OCI-LY1 (cell line): ENCODE measurements at regions not wholly inside any gene's neighbourhood (a gene's known extent, or its start where the extent isn't known, plus 50 kb on each side); places are given as distances from the start of the nearest gene placed in this dataset.
"Not testable (repeated sequence)": the region's sequence is repeated elsewhere in the genome, so short reads cannot be mapped to it uniquely, and the experiment has no call there.

Source experiments
- H2AFZ ChIP-seq: fragments of 200-600 bp; sonication (generic), shearing (Covaris generic); 2 replicates; pipeline ENCODE4 v1.6.0; 2014; ENCODE audit warnings: antibody characterized with exemption, mild to moderate bottlenecking, low read length
- H3F3A ChIP-seq: fragments of 200-600 bp; sonication (generic), shearing (Covaris generic); 2 replicates; pipeline ENCODE4 v1.6.0; 2014; ENCODE audit warnings: mild to moderate bottlenecking, antibody characterized with exemption, low read length, moderate library complexity; ENCODE audit not compliant: insufficient read depth
- H3K27ac ChIP-seq: fragments of 200-600 bp; sonication (generic); 2 replicates; pipeline ENCODE4 v1.5.1; 2014; ENCODE audit warnings: low read length, mixed run types, mild to moderate bottlenecking, low read depth; ENCODE audit not compliant: poor library complexity, severe bottlenecking
- H3K27me3 ChIP-seq: fragments of 200-600 bp; sonication (generic); 2 replicates; pipeline ENCODE4 v1.6.0; 2014; ENCODE audit warnings: antibody characterized with exemption, mild to moderate bottlenecking, low read length, moderate library complexity; ENCODE audit not compliant: insufficient read depth
- H3K36me3 ChIP-seq: fragments of 200-600 bp; sonication (generic); 2 replicates; pipeline ENCODE4 v1.6.1; 2014; ENCODE audit warnings: mild to moderate bottlenecking, antibody characterized with exemption, low read length, moderate library complexity, mixed read lengths; ENCODE audit not compliant: insufficient read depth
- H3K4me1 ChIP-seq: fragments of 200-600 bp; sonication (generic); 2 replicates; pipeline ENCODE4 v1.5.1; 2014; ENCODE audit warnings: mild to moderate bottlenecking, low read length, moderate library complexity; ENCODE audit not compliant: insufficient read depth, severe bottlenecking
- H3K4me2 ChIP-seq: fragments of 200-600 bp; sonication (generic), shearing (Covaris generic); 2 replicates; pipeline ENCODE4 v1.6.1; 2014; ENCODE audit warnings: low read length
- H3K4me3 ChIP-seq: fragments of 200-600 bp; sonication (generic); 2 replicates; pipeline ENCODE4 v1.5.1; 2014; ENCODE audit warnings: low read length, low read depth, mild to moderate bottlenecking, mixed read lengths; ENCODE audit not compliant: poor library complexity, severe bottlenecking
- H3K79me2 ChIP-seq: fragments of 200-600 bp; shearing (Covaris generic); 2 replicates; pipeline ENCODE4 v1.6.1; 2016; ENCODE audit warnings: mixed run types, low read length, mixed read lengths; ENCODE audit not compliant: insufficient read depth
- H3K9ac ChIP-seq: fragments of 200-600 bp; sonication (generic), shearing (Covaris generic); 2 replicates; pipeline ENCODE4 v1.6.1; 2014; ENCODE audit warnings: mild to moderate bottlenecking, low read length, mixed read lengths
- H3K9me2 ChIP-seq: fragments of 200-600 bp; sonication (generic), shearing (Covaris generic); 2 replicates; pipeline ENCODE4 v1.6.1; 2014; ENCODE audit warnings: low read depth, mild to moderate bottlenecking, low read length, mixed read lengths
- H3K9me3 ChIP-seq: fragments of 200-600 bp; shearing (Covaris generic); 2 replicates; pipeline ENCODE4 v1.6.1; 2014; ENCODE audit warnings: low read length, mixed read lengths
- H4K20me1 ChIP-seq: fragments of 200-600 bp; sonication (generic), shearing (Covaris generic); 2 replicates; pipeline ENCODE4 v1.6.0; 2016; ENCODE audit warnings: mild to moderate bottlenecking, low read length; ENCODE audit not compliant: insufficient read depth
- CTCF ChIP-seq: fragments of 200-600 bp; sonication (generic), shearing (Covaris generic); IDR thresholded peaks from 2 replicates; pipeline ENCODE4 v1.5.1; 2017; ENCODE audit warnings: mild to moderate bottlenecking, antibody characterized with exemption, low read length, moderate library complexity, mixed read lengths
- EZH2 ChIP-seq: fragments of 200-600 bp; sonication (generic), shearing (Covaris generic); IDR thresholded peaks from 2 replicates; pipeline ENCODE4 v1.8.0; 2017; ENCODE audit warnings: borderline replicate concordance, mixed run types, mild to moderate bottlenecking, antibody characterized with exemption, low read length, moderate library complexity, mixed read lengths

GRCh38 chr14:106372870-106373652 is 846.7 kb downstream of the TMEM121 start:
- H3K27ac ChIP-seq, result no peak overlapping the region
- H3K4me3 ChIP-seq, result peak overlapping the region; percentile 40
- no peaks in the 10 kb centered on the region for H3K9me3 ChIP-seq
- peaks cover 15% of the 10 kb centered on the region for H3K4me1 ChIP-seq
- TF ChIP-seq EZH2 (no peak), CTCF (peak; percentile 96)
- H3F3A ChIP-seq, result no peaks in the 10 kb centered on the region
- H3K4me2 ChIP-seq, result peak overlapping the region; percentile 46; the same call in 1 of the 2 replicates
- no peaks in the 10 kb centered on the region for H3K36me3 ChIP-seq
- no peak overlapping the region; the same call in 1 of the 2 replicates for H3K9ac ChIP-seq
- H3K9me2 ChIP-seq, result no peaks in the 10 kb centered on the region
- no peaks in the 10 kb centered on the region for H3K27me3 ChIP-seq
- no peaks in the 10 kb centered on the region for H3K79me2 ChIP-seq
- no peaks in the 10 kb centered on the region for H4K20me1 ChIP-seq
- H2AFZ ChIP-seq, result no peak overlapping the region

- H3K9ac ChIP-seq, H3K79me2 ChIP-seq, H4K20me1 ChIP-seq, H3K27me3 ChIP-seq, H3K9me2 ChIP-seq, H2AFZ ChIP-seq, H3F3A ChIP-seq, H3K36me3 ChIP-seq, H3K9me3 ChIP-seq, H3K27ac ChIP-seq: not testable (repeated sequence)
- H3K4me3 ChIP-seq, result peak overlapping the region; percentile 40
- peaks cover 15% of the 10 kb centered on the region for H3K4me1 ChIP-seq
- peak; percentile 31; the same call in 1 of the 2 replicates for TF ChIP-seq CTCF
- H3K4me2 ChIP-seq, result peak overlapping the region; percentile 46; the same call in 1 of the 2 replicates
Measured at GRCh38 chr14:106373653-106374110, 847.3 kb downstream of the TMEM121 start.

DNA sequence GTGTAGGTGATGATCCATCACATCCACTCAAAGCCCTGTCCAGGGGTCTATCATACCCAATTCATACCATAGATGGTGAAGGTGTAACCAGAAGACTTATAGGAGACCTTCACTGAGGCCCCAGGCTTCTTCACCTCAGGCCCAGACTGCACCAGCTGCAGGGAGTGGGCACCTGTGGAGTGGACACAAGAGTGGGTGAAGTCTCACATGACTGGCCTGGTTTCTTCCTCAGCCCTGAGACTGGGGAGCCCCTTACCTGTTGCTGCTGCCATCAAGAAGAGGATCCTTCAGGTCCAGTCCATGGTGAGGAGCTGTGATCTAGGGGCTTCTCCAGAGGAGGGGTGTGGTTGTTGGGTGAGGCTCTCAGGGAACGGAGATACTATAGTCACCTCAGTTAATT is 851.0 kb downstream of the TMEM121 start:
- H3K9ac ChIP-seq, result no peak overlapping the region
- H3K27me3 ChIP-seq, result no peaks in the 10 kb centered on the region
- H3K36me3 ChIP-seq, result no peaks in the 10 kb centered on the region
- H4K20me1 ChIP-seq, result no peaks in the 10 kb centered on the region
- H3K4me3 ChIP-seq, result no peak overlapping the region
- TF ChIP-seq CTCF (no peak), EZH2 (no peak)
- no peak overlapping the region for H3K4me2 ChIP-seq
- H3K4me1 ChIP-seq, result peaks cover 15% of the 10 kb centered on the region
- H3K27ac ChIP-seq, result no peak overlapping the region
- no peaks in the 10 kb centered on the region for H3F3A ChIP-seq
- H3K9me3 ChIP-seq, result no peaks in the 10 kb centered on the region
- no peaks in the 10 kb centered on the region for H3K79me2 ChIP-seq
- no peak overlapping the region for H2AFZ ChIP-seq
- no peaks in the 10 kb centered on the region for H3K9me2 ChIP-seq
